Activated T-cell treated with anti-CD3 and anti-CD28 coated beads, Interleukin-2, amount 50 U/mL, for 4 hours (primary cell): ENCODE measurements at regions not wholly inside any gene's neighbourhood (a gene's known extent, or its start where the extent isn't known, plus 50 kb on each side); places are given as distances from the start of the nearest gene placed in this dataset.
A peak's percentile ranks its signal among the peaks of the same experiment; 100 is the strongest.
"Not testable (repeated sequence)": the region's sequence is repeated elsewhere in the genome, so short reads cannot be mapped to it uniquely, and the experiment has no call there.

Experiments used
- ATAC-seq, 2 donors: fragments of 200-7000 bp; cut with Tn5 transposase; one replicate each; pipeline ENCODE4 v1.10.0; 2021
- DNase-seq: peaks from one replicate; pipeline ENCODE4 v3.0.0-alpha.2; 2020
- H3K27me3 Mint-ChIP-seq: one replicate; pipeline ENCODE4 v1.8.0; 2021; ENCODE audit warnings: low read depth, mixed read lengths
- H3K36me3 Mint-ChIP-seq: one replicate; pipeline ENCODE4 v1.8.0; 2022; ENCODE audit warnings: mixed read lengths; ENCODE audit not compliant: insufficient read depth
- H3K4me1 Mint-ChIP-seq: one replicate; pipeline ENCODE4 v1.8.0; 2021; ENCODE audit warnings: low read depth, mixed read lengths
- H3K4me3 Mint-ChIP-seq: one replicate; pipeline ENCODE4 v1.8.0; 2021; ENCODE audit warnings: mild to moderate bottlenecking, moderate library complexity, mixed read lengths
- H3K9me3 Mint-ChIP-seq: one replicate; pipeline ENCODE4 v1.8.0; 2021; ENCODE audit warnings: mixed read lengths

GRCh38 chr16:46394149-46394548 lies 227.0 kb downstream of the SHCBP1 start:
- not testable (repeated sequence) for H3K27me3 Mint-ChIP-seq, DNase-seq, H3K4me3 Mint-ChIP-seq, ATAC-seq, H3K4me1 Mint-ChIP-seq, H3K36me3 Mint-ChIP-seq
- peaks cover 10% of the 10 kb centered on the region for H3K9me3 Mint-ChIP-seq

- not testable (repeated sequence) for ATAC-seq, DNase-seq, H3K4me1 Mint-ChIP-seq, H3K27me3 Mint-ChIP-seq, H3K4me3 Mint-ChIP-seq, H3K36me3 Mint-ChIP-seq
- peaks cover 10% of the 10 kb centered on the region for H3K9me3 Mint-ChIP-seq
Observed at GRCh38 chr16:46392930-46393722, 228.1 kb downstream of the SHCBP1 start.

GRCh38 chr16:46390660-46391462 lies 230.3 kb downstream of the SHCBP1 start:
- H3K4me3 Mint-ChIP-seq, H3K36me3 Mint-ChIP-seq, H3K4me1 Mint-ChIP-seq, DNase-seq, H3K27me3 Mint-ChIP-seq, ATAC-seq: not testable (repeated sequence)
- H3K9me3 Mint-ChIP-seq: peaks cover 18% of the 10 kb centered on the region

GRCh38 chr16:46389561-46390041 lies 231.6 kb downstream of the SHCBP1 start:
- not testable (repeated sequence) for H3K4me1 Mint-ChIP-seq, ATAC-seq, H3K27me3 Mint-ChIP-seq, H3K36me3 Mint-ChIP-seq, H3K4me3 Mint-ChIP-seq
- H3K9me3 Mint-ChIP-seq: peaks cover 14% of the 10 kb centered on the region
- DNase-seq: peak; percentile 35

GRCh38 chr16:46388939-46389491 lies 232.2 kb downstream of the SHCBP1 start:
- H3K36me3 Mint-ChIP-seq, H3K4me3 Mint-ChIP-seq, ATAC-seq, DNase-seq, H3K27me3 Mint-ChIP-seq, H3K4me1 Mint-ChIP-seq: not testable (repeated sequence)
- peaks cover 14% of the 10 kb centered on the region for H3K9me3 Mint-ChIP-seq

GRCh38 chr16:46388354-46388753 lies 232.8 kb downstream of the SHCBP1 start:
- H3K4me1 Mint-ChIP-seq: not testable (repeated sequence)

GRCh38 chr16:46387720-46388119 lies 233.5 kb downstream of the SHCBP1 start:
- H3K4me3 Mint-ChIP-seq, ATAC-seq, H3K27me3 Mint-ChIP-seq, H3K36me3 Mint-ChIP-seq, H3K4me1 Mint-ChIP-seq: not testable (repeated sequence)
- H3K9me3 Mint-ChIP-seq: peaks cover 17% of the 10 kb centered on the region
- DNase-seq: peak; percentile 10

More at GRCh38 chr16:46388354-46388753, 232.8 kb downstream of the SHCBP1 start:
- H3K9me3 Mint-ChIP-seq: peaks cover 15% of the 10 kb centered on the region
- not testable (repeated sequence) for DNase-seq, ATAC-seq, H3K4me3 Mint-ChIP-seq, H3K36me3 Mint-ChIP-seq, H3K27me3 Mint-ChIP-seq

GRCh38 chr16:46386805-46387620 lies 234.2 kb downstream of the SHCBP1 start:
- H3K4me3 Mint-ChIP-seq, H3K4me1 Mint-ChIP-seq, H3K27me3 Mint-ChIP-seq, H3K36me3 Mint-ChIP-seq, DNase-seq: not testable (repeated sequence)
- peak in 1 of 2 donors; percentile 4 for ATAC-seq
- H3K9me3 Mint-ChIP-seq: peaks cover 18% of the 10 kb centered on the region

GRCh38 chr16:46386110-46386771 lies 234.9 kb downstream of the SHCBP1 start:
- not testable (repeated sequence) for H3K4me1 Mint-ChIP-seq, DNase-seq, H3K4me3 Mint-ChIP-seq, ATAC-seq, H3K36me3 Mint-ChIP-seq, H3K27me3 Mint-ChIP-seq
- H3K9me3 Mint-ChIP-seq: peaks cover 19% of the 10 kb centered on the region

- ATAC-seq, DNase-seq: not testable (repeated sequence)
- peaks cover 16% of the 10 kb centered on the region for H3K9me3 Mint-ChIP-seq
Observed at GRCh38 chr16:46384285-46385061, 236.7 kb downstream of the SHCBP1 start.

GRCh38 chr16:46383581-46383980 lies 237.6 kb downstream of the SHCBP1 start:
- not testable (repeated sequence) for H3K27me3 Mint-ChIP-seq, H3K4me3 Mint-ChIP-seq, H3K4me1 Mint-ChIP-seq, DNase-seq, ATAC-seq, H3K36me3 Mint-ChIP-seq
- H3K9me3 Mint-ChIP-seq: peaks cover 16% of the 10 kb centered on the region

More at GRCh38 chr16:46384285-46385061, 236.7 kb downstream of the SHCBP1 start:
- not testable (repeated sequence) for H3K4me3 Mint-ChIP-seq, H3K27me3 Mint-ChIP-seq, H3K36me3 Mint-ChIP-seq, H3K4me1 Mint-ChIP-seq

GRCh38 chr16:46382791-46383541 lies 238.2 kb downstream of the SHCBP1 start:
- not testable (repeated sequence) for H3K4me1 Mint-ChIP-seq, H3K27me3 Mint-ChIP-seq, DNase-seq, ATAC-seq, H3K4me3 Mint-ChIP-seq, H3K36me3 Mint-ChIP-seq
- H3K9me3 Mint-ChIP-seq: peaks cover 16% of the 10 kb centered on the region
